ENCODE measurements at regions not wholly inside any gene's neighbourhood (a gene's known extent, or its start where the extent isn't known, plus 50 kb on each side); places are given as distances from the start of the nearest gene placed in this dataset.

GRCh38 chr17:79518585-79519523 lies 92.0 kb downstream of the RBFOX3 start:
- Mint-ChIP-seq H3K27ac (no peak overlapping the region), H3K4me3 (no peak overlapping the region), H3K36me3 (ENCODE audit: low read depth) (no peaks in the 10 kb centered on the region)

GRCh38 chr17:79517827-79518584 lies 92.8 kb downstream of the RBFOX3 start:
- Mint-ChIP-seq H3K4me1 (ENCODE audit: low read depth) (no peaks in the 10 kb centered on the region), H3K9me3 (no peaks in the 10 kb centered on the region), H3K27ac (no peak overlapping the region), H3K36me3 (ENCODE audit: low read depth) (no peaks in the 10 kb centered on the region), H3K27me3 (peaks cover 11% of the 10 kb centered on the region), H3K4me3 (no peak overlapping the region)

More at GRCh38 chr17:79518585-79519523, 92.0 kb downstream of the RBFOX3 start:
- Mint-ChIP-seq H3K9me3 (no peaks in the 10 kb centered on the region), H3K4me1 (ENCODE audit: low read depth) (no peaks in the 10 kb centered on the region), H3K27me3 (peaks cover 12% of the 10 kb centered on the region)

GRCh38 chr17:79515646-79516571 lies 94.9 kb downstream of the RBFOX3 start:
- Mint-ChIP-seq H3K27me3 (peaks cover 11% of the 10 kb centered on the region), H3K4me1 (ENCODE audit: low read depth) (no peaks in the 10 kb centered on the region)

GRCh38 chr17:79515110-79515509 lies 95.7 kb downstream of the RBFOX3 start:
- no peak overlapping the region for H3K27ac Mint-ChIP-seq
- no peaks in the 10 kb centered on the region for H3K36me3 Mint-ChIP-seq (ENCODE audit: low read depth)
- H3K4me3 Mint-ChIP-seq = no peak overlapping the region
- H3K9me3 Mint-ChIP-seq = no peaks in the 10 kb centered on the region
- H3K4me1 Mint-ChIP-seq (ENCODE audit: low read depth) = no peaks in the 10 kb centered on the region
- peaks cover 11% of the 10 kb centered on the region for H3K27me3 Mint-ChIP-seq

More at GRCh38 chr17:79515646-79516571, 94.9 kb downstream of the RBFOX3 start:
- Mint-ChIP-seq H3K4me3 (no peak overlapping the region), H3K27ac (no peak overlapping the region), H3K9me3 (no peaks in the 10 kb centered on the region), H3K36me3 (ENCODE audit: low read depth) (no peaks in the 10 kb centered on the region)

- peaks cover 11% of the 10 kb centered on the region for H3K27me3 Mint-ChIP-seq
- no peaks in the 10 kb centered on the region for H3K9me3 Mint-ChIP-seq
- H3K4me3 Mint-ChIP-seq = no peak overlapping the region
- no peaks in the 10 kb centered on the region for H3K4me1 Mint-ChIP-seq (ENCODE audit: low read depth)
- H3K27ac Mint-ChIP-seq = no peak overlapping the region
- H3K36me3 Mint-ChIP-seq (ENCODE audit: low read depth) = no peaks in the 10 kb centered on the region
These were observed 96.9 kb downstream of the RBFOX3 start for GRCh38 chr17:79513820-79514535.

- no peak overlapping the region for H3K27ac Mint-ChIP-seq
- H3K4me1 Mint-ChIP-seq (ENCODE audit: low read depth) = no peaks in the 10 kb centered on the region
- peaks cover 11% of the 10 kb centered on the region for H3K27me3 Mint-ChIP-seq
- no peaks in the 10 kb centered on the region for H3K36me3 Mint-ChIP-seq (ENCODE audit: low read depth)
- no peak overlapping the region for H3K4me3 Mint-ChIP-seq
- no peaks in the 10 kb centered on the region for H3K9me3 Mint-ChIP-seq
These were observed 97.6 kb downstream of the RBFOX3 start for GRCh38 chr17:79513206-79513605.

- no peak overlapping the region for H3K27ac Mint-ChIP-seq
- H3K27me3 Mint-ChIP-seq = peaks cover 1% of the 10 kb centered on the region
- H3K9me3 Mint-ChIP-seq = no peaks in the 10 kb centered on the region
- no peaks in the 10 kb centered on the region for H3K36me3 Mint-ChIP-seq (ENCODE audit: low read depth)
- no peak overlapping the region for H3K4me3 Mint-ChIP-seq
- no peaks in the 10 kb centered on the region for H3K4me1 Mint-ChIP-seq (ENCODE audit: low read depth)
These were observed 99.4 kb downstream of the RBFOX3 start for GRCh38 chr17:79511471-79511870.

- no peak overlapping the region for H3K27ac Mint-ChIP-seq
- no peaks in the 10 kb centered on the region for H3K4me1 Mint-ChIP-seq (ENCODE audit: low read depth)
- H3K4me3 Mint-ChIP-seq = no peak overlapping the region
- no peaks in the 10 kb centered on the region for H3K36me3 Mint-ChIP-seq (ENCODE audit: low read depth)
- no peaks in the 10 kb centered on the region for H3K27me3 Mint-ChIP-seq
- H3K9me3 Mint-ChIP-seq = no peaks in the 10 kb centered on the region
These were observed 100.8 kb downstream of the RBFOX3 start for GRCh38 chr17:79510071-79510470.

GRCh38 chr17:79509490-79509889 lies 101.4 kb downstream of the RBFOX3 start:
- Mint-ChIP-seq H3K27me3 (no peaks in the 10 kb centered on the region), H3K9me3 (no peaks in the 10 kb centered on the region), H3K4me1 (ENCODE audit: low read depth) (no peaks in the 10 kb centered on the region), H3K27ac (no peak overlapping the region), H3K36me3 (ENCODE audit: low read depth) (no peaks in the 10 kb centered on the region), H3K4me3 (no peak overlapping the region)

GRCh38 chr17:79509008-79509407 lies 101.8 kb downstream of the RBFOX3 start:
- Mint-ChIP-seq H3K27me3 (no peaks in the 10 kb centered on the region), H3K4me3 (no peak overlapping the region), H3K27ac (no peak overlapping the region), H3K36me3 (ENCODE audit: low read depth) (no peaks in the 10 kb centered on the region), H3K9me3 (no peaks in the 10 kb centered on the region), H3K4me1 (ENCODE audit: low read depth) (no peaks in the 10 kb centered on the region)

- no peaks in the 10 kb centered on the region for H3K36me3 Mint-ChIP-seq (ENCODE audit: low read depth)
- no peak overlapping the region for H3K4me3 Mint-ChIP-seq
- H3K9me3 Mint-ChIP-seq = no peaks in the 10 kb centered on the region
- H3K4me1 Mint-ChIP-seq (ENCODE audit: low read depth) = no peaks in the 10 kb centered on the region
- H3K27ac Mint-ChIP-seq = no peak overlapping the region
- no peaks in the 10 kb centered on the region for H3K27me3 Mint-ChIP-seq
These were observed 102.5 kb downstream of the RBFOX3 start for GRCh38 chr17:79508291-79508716.

- H3K27me3 Mint-ChIP-seq = no peaks in the 10 kb centered on the region
- no peaks in the 10 kb centered on the region for H3K36me3 Mint-ChIP-seq (ENCODE audit: low read depth)
- no peak overlapping the region for H3K27ac Mint-ChIP-seq
- no peak overlapping the region for H3K4me3 Mint-ChIP-seq
- no peaks in the 10 kb centered on the region for H3K9me3 Mint-ChIP-seq
- no peaks in the 10 kb centered on the region for H3K4me1 Mint-ChIP-seq (ENCODE audit: low read depth)
These were observed 103.9 kb downstream of the RBFOX3 start for GRCh38 chr17:79506955-79507354.

- Mint-ChIP-seq H3K36me3 (ENCODE audit: low read depth) (no peaks in the 10 kb centered on the region), H3K9me3 (no peaks in the 10 kb centered on the region), H3K27me3 (peaks cover 6% of the 10 kb centered on the region), H3K27ac (no peak overlapping the region), H3K4me3 (no peak overlapping the region), H3K4me1 (ENCODE audit: low read depth) (no peaks in the 10 kb centered on the region)
These were observed 104.5 kb downstream of the RBFOX3 start for GRCh38 chr17:79506150-79506870.
